Psoas muscle (tissue), 7 donors: ENCODE measurements at regions not wholly inside any gene's neighbourhood (a gene's known extent, or its start where the extent isn't known, plus 50 kb on each side); places are given as distances from the start of the nearest gene placed in this dataset.

Source experiments
- ATAC-seq, 4 donors: fragments of 200-7000 bp; cut with Tn5 transposase; one replicate each; pipeline ENCODE4 v1.9.1; 2020; ENCODE audit warnings: moderate library complexity in 3 of 4, mild to moderate bottlenecking in 2 of 4
- DNase-seq, 2 donors: peaks; one replicate each; pipeline ENCODE4 v3.0.0-alpha.2; 2020
- H3K27ac ChIP-seq: fragments of 200-600 bp; one replicate; pipeline ENCODE4 v1.8.0; 2022
- H3K27me3 ChIP-seq, 3 donors: fragments of 200-600 bp in 1 of 3; one replicate each; pipeline versions ENCODE4 v1.6.1 to v1.8.0; 2013 to 2022; ENCODE audit warnings: low read length in 2 of 3, mild to moderate bottlenecking in 2 of 3, moderate library complexity in 1 of 3; ENCODE audit not compliant: insufficient read depth in 3 of 3
- H3K36me3 ChIP-seq, 2 donors: fragments of 200-600 bp in 1 of 2; one replicate each; pipeline versions ENCODE4 v1.6.1 to v1.8.0; 2013 to 2022; ENCODE audit warnings: low read depth in 1 of 2, mild to moderate bottlenecking in 1 of 2, moderate library complexity in 1 of 2; ENCODE audit not compliant: insufficient read depth in 1 of 2
- H3K4me1 ChIP-seq: fragments of 200-600 bp; one replicate; pipeline ENCODE4 v1.8.0; 2022
- H3K4me3 ChIP-seq: fragments of 200-600 bp; one replicate; pipeline ENCODE4 v1.8.0; 2022; ENCODE audit warnings: mild to moderate bottlenecking
- H3K9me3 ChIP-seq: fragments of 200-600 bp; one replicate; pipeline ENCODE4 v1.8.0; 2022
- CTCF ChIP-seq: fragments of 200-600 bp; IDR thresholded peaks from one replicate; pipeline ENCODE4 v1.8.0; 2022; ENCODE audit warnings: antibody characterized with exemption
- WGBS, 3 donors: extraction: QIAGEN DNeasy Blood & Tissue Kit; methylation state at CpG; one replicate each; pipeline versions ENCODE4 v1.1.6 to v1.1.7; 2013; 5-methylcytosine and 5-hydroxymethylcytosine counted together
- intact Hi-C, 2 donors: fragments of 100-400 bp; cut with DNase I; formaldehyde crosslinking; loops; one replicate each; pipeline versions ENCODE4 v1.11.0 to v1.14.2; 2022
- donor health status: healthy with polysubstance abuse.
- donor health status: DM: no; HTN: no; CAD: no; lungs with moderate emphysema.
- donor health status: Bipolar disorder and iron deficiency.
- donor health status: healthy.
- donor health status: DM: yes; HTN: yes; CAD: no.
- donor health status: DM: no; HTN: no; CAD: no.
- donor health status: DM: yes; HTN: yes; CAD: no.

- DNase-seq (no peak), ATAC-seq (no peak)
- Histone ChIP-seq H3K9me3 (no peaks in the 10 kb centered on the region), H3K4me3 (no peak overlapping the region), H3K36me3 (no peaks in the 10 kb centered on the region), H3K27ac (no peak overlapping the region), H3K4me1 (no peaks in the 10 kb centered on the region), H3K27me3 (no peaks in the 10 kb centered on the region)
- no peak for TF ChIP-seq CTCF
- intact Hi-C loops = no loop called here
- WGBS, 3 donors = 50 to 59% (median 56%) methylated on average over 1 of the region's 1 CpG
Observed at GRCh38 chr6:95682476-95682875, 105.1 kb downstream of the MANEA start.

GRCh38 chr6:95685822-95686221, 108.5 kb downstream of the MANEA start:
- no peak for TF ChIP-seq CTCF
- WGBS, 3 donors = 44 to 46% (median 46%) methylated on average over 3 of the region's 3 CpGs
- Histone ChIP-seq H3K36me3 (no peaks in the 10 kb centered on the region), H3K9me3 (no peaks in the 10 kb centered on the region), H3K27me3 (no peaks in the 10 kb centered on the region), H3K4me3 (no peak overlapping the region), H3K4me1 (no peaks in the 10 kb centered on the region), H3K27ac (no peak overlapping the region)
- intact Hi-C loops = no loop called here
- ATAC-seq (no peak), DNase-seq (no peak)

GRCh38 chr6:95686272-95686671, 108.9 kb downstream of the MANEA start:
- no peak for TF ChIP-seq CTCF
- Histone ChIP-seq H3K4me1 (no peaks in the 10 kb centered on the region), H3K4me3 (no peak overlapping the region), H3K27ac (no peak overlapping the region), H3K36me3 (no peaks in the 10 kb centered on the region), H3K27me3 (no peaks in the 10 kb centered on the region), H3K9me3 (no peaks in the 10 kb centered on the region)
- 54 to 65% (median 64%) methylated on average over 3 of the region's 3 CpGs for WGBS, 3 donors
- intact Hi-C loops = no loop called here
- ATAC-seq (no peak), DNase-seq (no peak)

GRCh38 chr6:95686895-95687294, 109.6 kb downstream of the MANEA start:
- no peak for ATAC-seq
- no peaks in the 10 kb centered on the region for H3K4me1 ChIP-seq
- H3K27ac ChIP-seq = no peak overlapping the region
- H3K36me3 ChIP-seq = no peaks in the 10 kb centered on the region
- intact Hi-C loops = no loop called here
- TF ChIP-seq CTCF = no peak
- H3K4me3 ChIP-seq = no peak overlapping the region
- H3K9me3 ChIP-seq = no peaks in the 10 kb centered on the region
- no peaks in the 10 kb centered on the region for H3K27me3 ChIP-seq
- no peak for DNase-seq
- 39 to 78% (median 39%) methylated on average over 1 of the region's 1 CpG for WGBS, 3 donors

- Histone ChIP-seq H3K4me1 (no peaks in the 10 kb centered on the region), H3K9me3 (no peaks in the 10 kb centered on the region), H3K4me3 (no peak overlapping the region), H3K27ac (no peak overlapping the region), H3K27me3 (no peaks in the 10 kb centered on the region), H3K36me3 (no peaks in the 10 kb centered on the region)
- no peak for TF ChIP-seq CTCF
- intact Hi-C loops = no loop called here
- no peak for ATAC-seq
- no peak for DNase-seq
Observed at GRCh38 chr6:95687839-95688238, 110.5 kb downstream of the MANEA start.
